H1 (cell line): ENCODE measurements at regions not wholly inside any gene's neighbourhood (a gene's known extent, or its start where the extent isn't known, plus 50 kb on each side); places are given as distances from the start of the nearest gene placed in this dataset.

Experiments used
- CTCF ChIA-PET: fragments of 300-600 bp; sonication (Branson Sonifier 250); formaldehyde crosslinking; loops from one replicate; lab custom pipeline; 2021; ENCODE audit not compliant: partially characterized antibody; lab: Charles Lee
- POLR2A ChIA-PET: fragments of 300-600 bp; sonication (Branson Sonifier 250); formaldehyde crosslinking; loops from one replicate; lab custom pipeline; 2021; ENCODE audit warnings: inconsistent platforms; ENCODE audit not compliant: partially characterized antibody; lab: Charles Lee
- DNase-seq, 2 experiments: peaks; one replicate each; pipeline versions ENCODE4 v3.0.0 to v3.0.0-alpha.2; 2010 to 2022; ENCODE audit warnings: low spot score in 2 of 2, low read depth in 1 of 2, mixed read lengths in 1 of 2
- FAIRE-seq: peaks from 2 replicates; lab custom pipeline; 2011; peaks lifted over from hg19 to GRCh38; lab: Jason Lieb, UNC
- H2AFZ ChIP-seq: 2 replicates; pipeline ENCODE4 v1.8.1; 2012; ENCODE audit warnings: low read length, inconsistent platforms
- H2AK5ac ChIP-seq: 2 replicates; pipeline ENCODE4 v1.6.1; 2013; ENCODE audit warnings: low read depth, low read length
- H2BK120ac ChIP-seq: replicated peaks from 2 replicates; pipeline ENCODE3; 2013; ENCODE audit warnings: low read depth, low read length, inconsistent platforms
- H2BK12ac ChIP-seq: 2 replicates; pipeline ENCODE4 v1.6.1; 2013; ENCODE audit warnings: low read depth, low read length
- H2BK15ac ChIP-seq: 2 replicates; pipeline ENCODE4 v1.6.1; 2013; ENCODE audit warnings: low read length
- H2BK20ac ChIP-seq: 2 replicates; pipeline ENCODE4 v1.6.1; 2013; ENCODE audit warnings: low read length
- H2BK5ac ChIP-seq: 2 replicates; pipeline ENCODE4 v1.6.1; 2013; ENCODE audit warnings: low read depth, low read length
- H3K14ac ChIP-seq: 2 replicates; pipeline ENCODE4 v1.6.1; 2013; ENCODE audit warnings: inconsistent platforms; ENCODE audit not compliant: insufficient read length
- H3K18ac ChIP-seq: 2 replicates; pipeline ENCODE4 v1.6.1; 2013; ENCODE audit warnings: low read length; ENCODE audit errors: extremely low read depth
- H3K23ac ChIP-seq: 2 replicates; pipeline ENCODE4 v1.6.1; 2013; ENCODE audit warnings: inconsistent platforms; ENCODE audit not compliant: insufficient read length
- H3K23me2 ChIP-seq: 2 replicates; pipeline ENCODE4 v1.6.1; 2013; ENCODE audit warnings: low read depth, low read length
- H3K27ac ChIP-seq: 2 replicates; pipeline ENCODE4 v1.6.1; 2011; ENCODE audit warnings: low read depth, low read length, inconsistent platforms
- H3K27me3 ChIP-seq, 4 experiments: replicated peaks in 1 of 4; 1 replicate in 1 of 4; 2 replicates in 3 of 4; pipeline versions ENCODE4 v1.6.1 to v1.8.1; 2011 to 2013; ENCODE audit warnings: low read length in 3 of 4, mild to moderate bottlenecking in 3 of 4, inconsistent platforms in 2 of 4, mixed read lengths in 2 of 4, moderate library complexity in 1 of 4; ENCODE audit not compliant: control insufficient read depth in 3 of 4, insufficient read depth in 3 of 4; ENCODE audit errors: extremely low read depth in 1 of 4
- H3K36me3 ChIP-seq, 4 experiments: 2 replicates each; pipeline versions ENCODE4 v1.6.1 to v1.8.1; 2011 to 2013; ENCODE audit warnings: mild to moderate bottlenecking in 4 of 4, low read length in 3 of 4, moderate library complexity in 2 of 4, control low read depth in 1 of 4, inconsistent platforms in 1 of 4; ENCODE audit not compliant: insufficient read depth in 4 of 4, control insufficient read depth in 2 of 4
- H3K4ac ChIP-seq: replicated peaks from 2 replicates; pipeline ENCODE3; 2013; ENCODE audit warnings: low read length, low read depth, mixed read lengths, inconsistent platforms; ENCODE audit not compliant: insufficient read length
- H3K4me1 ChIP-seq, 4 experiments: replicated peaks in 1 of 4; 1 replicate in 1 of 4; 2 replicates in 3 of 4; pipeline versions ENCODE4 v1.6.1 to v1.8.1; 2011 to 2013; ENCODE audit warnings: low read length in 3 of 4, inconsistent platforms in 2 of 4, mixed read lengths in 1 of 4; ENCODE audit not compliant: insufficient read depth in 4 of 4, control insufficient read depth in 3 of 4
- H3K4me2 ChIP-seq, 2 experiments: 2 replicates each; pipeline versions ENCODE4 v1.6.1 to v1.8.1; 2011 to 2013; ENCODE audit warnings: low read depth in 2 of 2, low read length in 2 of 2, control low read depth in 1 of 2, inconsistent platforms in 1 of 2, mild to moderate bottlenecking in 1 of 2; ENCODE audit not compliant: insufficient read depth in 1 of 2
- H3K4me3 ChIP-seq, 4 experiments: fragments of 200-600, 300-600 bp in 1 of 4; sonication (generic), shearing (Covaris generic), sonication (Bioruptor Twin) in 1 of 4; 2 replicates each; pipeline versions ENCODE4 v1.5.1 to v1.8.1; 2011 to 2016; ENCODE audit warnings: low read length in 4 of 4, low read depth in 3 of 4, control low read depth in 2 of 4, inconsistent platforms in 2 of 4, mild to moderate bottlenecking in 2 of 4, mixed read lengths in 1 of 4, moderate library complexity in 1 of 4; ENCODE audit not compliant: insufficient read depth in 2 of 4; ENCODE audit errors: extremely low read depth in 1 of 4
- H3K56ac ChIP-seq: replicated peaks from 2 replicates; pipeline ENCODE3; 2013; ENCODE audit warnings: low read depth, mild to moderate bottlenecking, mixed read lengths, low read length, inconsistent platforms; ENCODE audit not compliant: insufficient read length
- H3K79me1 ChIP-seq: 2 replicates; pipeline ENCODE4 v1.6.1; 2013; ENCODE audit warnings: low read depth, low read length, control low read depth
- H3K79me2 ChIP-seq, 2 experiments: 2 replicates each; pipeline versions ENCODE4 v1.6.1 to v1.8.1; 2012 to 2013; ENCODE audit warnings: low read length in 2 of 2, mild to moderate bottlenecking in 2 of 2, inconsistent platforms in 1 of 2; ENCODE audit not compliant: insufficient read depth in 2 of 2, control insufficient read depth in 1 of 2
- H3K9ac ChIP-seq, 4 experiments: replicated peaks in 1 of 4; 1 replicate in 1 of 4; 2 replicates in 3 of 4; pipeline versions ENCODE4 v1.6.1 to v1.8.1; 2011 to 2013; ENCODE audit warnings: low read depth in 3 of 4, low read length in 3 of 4, control low read depth in 2 of 4, mild to moderate bottlenecking in 2 of 4, moderate library complexity in 2 of 4, inconsistent platforms in 1 of 4; ENCODE audit errors: extremely low read depth in 1 of 4
- H3K9me3 ChIP-seq, 2 experiments: 2 replicates each; pipeline versions ENCODE4 v1.6.1 to v1.8.1; 2012 to 2013; ENCODE audit warnings: mild to moderate bottlenecking in 2 of 2, moderate library complexity in 2 of 2, control low read depth in 1 of 2, inconsistent platforms in 1 of 2, low read depth in 1 of 2, low read length in 1 of 2, mixed read lengths in 1 of 2; ENCODE audit not compliant: insufficient read depth in 2 of 2
- H4K20me1 ChIP-seq, 2 experiments: replicated peaks in 1 of 2; 2 replicates each; pipeline versions ENCODE3 to v1.8.1; 2011 to 2013; ENCODE audit warnings: inconsistent platforms in 2 of 2, low read length in 2 of 2, mild to moderate bottlenecking in 1 of 2; ENCODE audit not compliant: insufficient read depth in 2 of 2, control insufficient read depth in 1 of 2
- H4K5ac ChIP-seq: 2 replicates; pipeline ENCODE4 v1.6.1; 2013; ENCODE audit warnings: low read length, low read depth, mixed read lengths, inconsistent platforms; ENCODE audit not compliant: insufficient read length
- H4K8ac ChIP-seq: 2 replicates; pipeline ENCODE4 v1.8.0; 2013; ENCODE audit warnings: mild to moderate bottlenecking, moderate library complexity, low read length, inconsistent platforms; ENCODE audit not compliant: insufficient read depth; ENCODE audit errors: extremely low read depth
- H4K91ac ChIP-seq: replicated peaks from 2 replicates; pipeline ENCODE3; 2013; ENCODE audit warnings: low read length, mixed read lengths, inconsistent platforms; ENCODE audit not compliant: insufficient read length
- SUZ12 ChIP-seq: fragments of 200-600 bp; sonication (generic); IDR thresholded peaks from 2 replicates; pipeline ENCODE4 v1.6.1; 2012; ENCODE audit warnings: mild to moderate bottlenecking, inconsistent platforms, low read length, moderate library complexity, mixed read lengths
- WGBS, 2 experiments: shearing (Covaris generic) in 1 of 2; methylation state at CpG; one replicate each; pipeline versions ENCODE4 v1.1.6 to v1.1.7; 2013 to 2015; ENCODE audit warnings: low lambda C conversion rate in 2 of 2, mixed read lengths in 2 of 2, inconsistent platforms in 1 of 2, low coverage in 1 of 2, missing lambda C conversion rate in 1 of 2; ENCODE audit not compliant: insufficient replicate concordance in 2 of 2, insufficient coverage in 1 of 2, insufficient read length in 1 of 2; ENCODE audit errors: extremely low coverage in 1 of 2, missing lambda C conversion rate in 1 of 2; 5-methylcytosine and 5-hydroxymethylcytosine counted together

GRCh38 chr2:147542351-147542750 is 302.5 kb upstream of the ACVR2A start:
- Histone ChIP-seq H3K9ac (no peak overlapping the region), H4K5ac (no peak overlapping the region)

More at GRCh38 chr2:147542351-147542750, 302.5 kb upstream of the ACVR2A start:
- no peak overlapping the region for H3K4me2 ChIP-seq
- TF ChIP-seq SUZ12, result no peak
- TF ChIP-seq, all 59 proteins: peak for 0
- no peaks in the 10 kb centered on the region; a peak in 1 of 8 replicates for H3K36me3 ChIP-seq
- H4K20me1 ChIP-seq, result no peaks in the 10 kb centered on the region
- FAIRE-seq (no peak), DNase-seq (no peak)
- WGBS, 2 experiments, result 92% methylated on average over 3 of the region's 3 CpGs; no CpG with 5 or more reads in 1 of the 2 experiments
- no peak overlapping the region for H2BK20ac ChIP-seq
- no peak overlapping the region for H3K27ac ChIP-seq
- no peaks in the 10 kb centered on the region for H3K79me1 ChIP-seq
- no peak overlapping the region for H3K23ac ChIP-seq
- no peak overlapping the region for H2BK5ac ChIP-seq
- no peak overlapping the region for H4K91ac ChIP-seq
- H2BK120ac ChIP-seq, result no peak overlapping the region
- no peak overlapping the region for H2AK5ac ChIP-seq
- no peaks in the 10 kb centered on the region; a peak in 1 of 4 replicates for H3K9me3 ChIP-seq
- no peaks in the 10 kb centered on the region for H3K27me3 ChIP-seq
- H3K4ac ChIP-seq, result no peak overlapping the region
- ChIA-PET POLR2A (no interaction called here), CTCF (no interaction called here)
- no peaks in the 10 kb centered on the region for H3K23me2 ChIP-seq
- no peak overlapping the region for H3K18ac ChIP-seq
- H3K14ac ChIP-seq, result no peak overlapping the region
- no peak overlapping the region for H2BK12ac ChIP-seq
- no peak overlapping the region for H2AFZ ChIP-seq
- no peak overlapping the region for H2BK15ac ChIP-seq
- H3K4me1 ChIP-seq, result no peaks in the 10 kb centered on the region
- no peak overlapping the region for H4K8ac ChIP-seq
- no peaks in the 10 kb centered on the region for H3K79me2 ChIP-seq
- no peak overlapping the region for H3K56ac ChIP-seq
- no peak overlapping the region for H3K4me3 ChIP-seq
